ENCODE measurements at regions not wholly inside any gene's neighbourhood (a gene's known extent, or its start where the extent isn't known, plus 50 kb on each side); places are given as distances from the start of the nearest gene placed in this dataset.

- TF ChIP-seq CTCF (IDR thresholded peaks at IDR 0.05; ENCODE audit: low read depth, low read length): no peak
- in situ Hi-C loops (cut with HindIII; ENCODE audit: low sequenced_read_pairs): no loop called here
- DNase-seq (ENCODE audit: low read depth, low spot score): no peak
Observed at GRCh38 chr5:74361406-74362358, 278.8 kb downstream of the ENC1 start.

GRCh38 chr5:74360535-74361210 lies 279.9 kb downstream of the ENC1 start:
- no peak overlapping the region for H3K4me3 ChIP-seq (ENCODE audit: low read depth, low read length)
- TF ChIP-seq CTCF (IDR thresholded peaks at IDR 0.05; ENCODE audit: low read depth, low read length): no peak
- peak; percentile 57 for DNase-seq (ENCODE audit: low read depth, low spot score)
- in situ Hi-C loops (cut with HindIII; ENCODE audit: low sequenced_read_pairs): no loop called here

More at GRCh38 chr5:74361406-74362358, 278.8 kb downstream of the ENC1 start:
- no peak overlapping the region for H3K4me3 ChIP-seq (ENCODE audit: low read depth, low read length)

- TF ChIP-seq CTCF (IDR thresholded peaks at IDR 0.05; ENCODE audit: low read depth, low read length): no peak
- DNase-seq (ENCODE audit: low read depth, low spot score): no peak
- H3K4me3 ChIP-seq (ENCODE audit: low read depth, low read length): no peak overlapping the region
- in situ Hi-C loops (cut with HindIII; ENCODE audit: low sequenced_read_pairs): no loop called here
Observed at GRCh38 chr5:74357827-74358226, 282.7 kb downstream of the ENC1 start.

GRCh38 chr5:74356009-74356695 lies 284.4 kb downstream of the ENC1 start:
- no peak for TF ChIP-seq CTCF (IDR thresholded peaks at IDR 0.05; ENCODE audit: low read depth, low read length)
- no peak for DNase-seq (ENCODE audit: low read depth, low spot score)
- in situ Hi-C loops (cut with HindIII; ENCODE audit: low sequenced_read_pairs): no loop called here
- no peak overlapping the region for H3K4me3 ChIP-seq (ENCODE audit: low read depth, low read length)

- in situ Hi-C loops (cut with HindIII; ENCODE audit: low sequenced_read_pairs): no loop called here
- DNase-seq (ENCODE audit: low read depth, low spot score): no peak
- H3K4me3 ChIP-seq (ENCODE audit: low read depth, low read length): no peak overlapping the region
- TF ChIP-seq CTCF (IDR thresholded peaks at IDR 0.05; ENCODE audit: low read depth, low read length): no peak
Observed at GRCh38 chr5:74355041-74355824, 285.3 kb downstream of the ENC1 start.

GRCh38 chr5:74352256-74352655 lies 288.3 kb downstream of the ENC1 start:
- in situ Hi-C loops (cut with HindIII; ENCODE audit: low sequenced_read_pairs): no loop called here
- no peak for TF ChIP-seq CTCF (IDR thresholded peaks at IDR 0.05; ENCODE audit: low read depth, low read length)
- no peak overlapping the region for H3K4me3 ChIP-seq (ENCODE audit: low read depth, low read length)
- no peak for DNase-seq (ENCODE audit: low read depth, low spot score)

Measured in astrocyte of the spinal cord (primary cell).